Nephron progenitor cell (in vitro differentiated cells): ENCODE measurements at regions not wholly inside any gene's neighbourhood (a gene's known extent, or its start where the extent isn't known, plus 50 kb on each side); places are given as distances from the start of the nearest gene placed in this dataset.
A peak's percentile ranks its signal among the peaks of the same experiment; 100 is the strongest.
"Not testable (repeated sequence)": the region's sequence is repeated elsewhere in the genome, so short reads cannot be mapped to it uniquely, and the experiment has no call there.

ENCODE experiments used
- DNase-seq: peaks from one replicate; pipeline ENCODE4 v3.0.0; 2021
- H3K27ac Mint-ChIP-seq: 2 replicates; pipeline ENCODE4 v1.8.0; 2021; ENCODE audit warnings: mild to moderate bottlenecking, moderate library complexity, mixed read lengths
- H3K27me3 Mint-ChIP-seq: 2 replicates; pipeline ENCODE4 v1.8.0; 2021; ENCODE audit warnings: mild to moderate bottlenecking, low read depth, mixed read lengths; ENCODE audit not compliant: poor library complexity
- H3K36me3 Mint-ChIP-seq: 2 replicates; pipeline ENCODE4 v1.8.0; 2021; ENCODE audit warnings: low read depth, mixed read lengths
- H3K4me1 Mint-ChIP-seq: 2 replicates; pipeline ENCODE4 v1.8.0; 2021; ENCODE audit warnings: mixed read lengths
- H3K4me3 Mint-ChIP-seq: 2 replicates; pipeline ENCODE4 v1.8.0; 2021; ENCODE audit warnings: mild to moderate bottlenecking, moderate library complexity, mixed read lengths
- H3K9me3 Mint-ChIP-seq: 2 replicates; pipeline ENCODE4 v1.8.0; 2021; ENCODE audit warnings: mild to moderate bottlenecking, moderate library complexity, mixed read lengths
- CTCF ChIP-seq: fragments of 200-600 bp; sonication (generic); IDR thresholded peaks from 2 replicates; pipeline ENCODE4 v1.5.0; 2021; ENCODE audit warnings: antibody characterized with exemption

GRCh38 chr13:80157261-80157932 lies 183.5 kb downstream of the SPRY2 start:
- Mint-ChIP-seq H3K9me3 (peaks cover 5% of the 10 kb centered on the region), H3K36me3 (no peaks in the 10 kb centered on the region), H3K27me3 (peaks cover 3% of the 10 kb centered on the region), H3K4me3 (no peak overlapping the region), H3K27ac (no peak overlapping the region), H3K4me1 (peaks cover 5% of the 10 kb centered on the region)
- no peak for TF ChIP-seq CTCF
- no peak for DNase-seq

DNA sequence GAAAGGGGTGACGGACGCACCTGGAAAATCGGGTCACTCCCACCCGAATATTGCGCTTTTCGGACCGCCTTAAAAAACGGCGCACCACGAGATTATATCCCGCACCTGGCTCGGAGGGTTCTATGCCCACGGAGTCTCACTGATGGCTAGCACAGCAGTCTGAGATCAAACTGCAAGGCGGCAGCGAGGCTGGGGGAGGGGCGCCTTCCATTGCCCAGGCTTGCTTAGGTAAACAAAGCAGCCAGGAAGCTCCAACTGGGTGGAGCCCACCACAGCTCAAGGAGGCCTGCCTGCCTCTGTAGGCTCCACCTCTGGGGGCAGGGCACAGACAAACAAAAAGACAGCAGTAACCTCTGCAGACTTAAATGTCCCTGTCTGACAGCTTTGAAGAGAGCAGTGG lies 188.8 kb downstream of the SPRY2 start:
- not testable (repeated sequence) for DNase-seq, H3K4me3 Mint-ChIP-seq, H3K4me1 Mint-ChIP-seq, H3K27ac Mint-ChIP-seq, H3K27me3 Mint-ChIP-seq
- peaks cover 13% of the 10 kb centered on the region for H3K36me3 Mint-ChIP-seq
- peaks cover 28% of the 10 kb centered on the region for H3K9me3 Mint-ChIP-seq

DNA sequence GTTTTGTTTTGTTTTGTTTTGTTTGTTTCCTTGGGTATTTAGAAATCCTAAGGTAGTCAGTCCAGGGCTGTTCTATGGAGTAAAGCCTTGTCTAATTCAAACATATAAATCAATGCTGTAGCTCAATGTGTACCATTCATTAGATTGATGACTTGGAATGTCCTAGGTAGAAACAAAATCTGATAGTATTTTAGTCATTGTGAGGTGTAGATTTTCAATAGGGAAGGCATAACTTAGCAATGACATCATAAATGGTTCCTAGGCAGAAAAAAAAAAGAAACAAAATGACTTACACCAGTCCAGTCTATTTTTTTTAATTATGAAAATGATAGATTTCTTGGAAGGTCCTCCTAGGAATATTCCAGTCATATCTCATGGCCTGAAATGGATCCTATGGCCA lies 189.9 kb downstream of the SPRY2 start:
- Mint-ChIP-seq H3K9me3 (peaks cover 26% of the 10 kb centered on the region), H3K36me3 (peaks cover 13% of the 10 kb centered on the region), H3K4me1 (peaks cover 13% of the 10 kb centered on the region), H3K27me3 (no peaks in the 10 kb centered on the region), H3K4me3 (no peak overlapping the region), H3K27ac (no peak overlapping the region)
- TF ChIP-seq CTCF: no peak
- DNase-seq: no peak

DNA sequence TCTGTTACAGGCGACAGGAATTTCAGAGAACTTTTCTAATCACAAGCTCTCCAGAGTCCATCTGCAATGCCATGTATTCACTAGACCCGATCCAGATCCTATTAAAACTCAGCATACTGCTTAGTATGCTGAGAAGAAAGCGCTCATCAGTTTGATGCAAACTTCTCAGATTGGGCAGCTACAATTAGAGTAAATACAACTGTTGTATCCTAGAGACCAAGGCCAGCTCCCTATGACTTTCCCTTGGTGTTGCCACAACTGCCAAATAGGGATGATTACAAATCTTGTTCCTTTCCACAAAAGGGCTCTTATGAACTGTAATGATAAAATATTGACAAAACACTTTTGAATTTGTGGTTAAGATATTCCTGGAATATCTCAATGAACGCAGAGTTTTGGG lies 191.2 kb downstream of the SPRY2 start:
- H3K9me3 Mint-ChIP-seq: peaks cover 26% of the 10 kb centered on the region
- H3K36me3 Mint-ChIP-seq: peaks cover 13% of the 10 kb centered on the region
- DNase-seq: no peak
- H3K27me3 Mint-ChIP-seq: no peaks in the 10 kb centered on the region
- H3K27ac Mint-ChIP-seq: no peak overlapping the region
- no peak overlapping the region for H3K4me3 Mint-ChIP-seq
- peaks cover 20% of the 10 kb centered on the region for H3K4me1 Mint-ChIP-seq
- no peak for TF ChIP-seq CTCF

DNA sequence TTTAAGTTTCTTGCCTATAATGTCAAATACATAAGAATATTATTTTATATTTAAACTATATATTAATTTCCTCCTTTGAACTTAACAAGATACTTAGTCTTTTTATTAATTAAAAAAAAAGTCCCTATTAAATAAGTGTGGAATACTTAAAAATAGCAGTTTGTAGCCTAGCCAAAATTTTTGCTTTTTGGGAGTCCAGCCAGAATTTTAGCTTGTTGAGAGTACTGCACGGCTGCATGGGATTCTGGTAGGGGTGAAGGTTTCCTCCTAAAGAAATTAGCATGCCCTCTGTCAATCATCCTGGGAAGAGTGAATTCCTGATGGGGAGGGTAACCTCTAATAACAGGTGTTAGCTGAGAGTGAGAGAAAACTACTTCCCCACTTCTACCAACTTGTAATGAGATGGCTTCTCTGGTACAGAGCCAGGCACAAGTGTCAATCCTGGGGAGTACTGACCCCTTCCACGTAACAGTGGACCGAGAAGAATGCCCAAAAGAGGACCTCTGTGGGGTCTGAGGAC lies 195.7 kb downstream of the SPRY2 start:
- no peak for DNase-seq
- H3K4me1 Mint-ChIP-seq: peaks cover 34% of the 10 kb centered on the region
- peaks cover 15% of the 10 kb centered on the region for H3K9me3 Mint-ChIP-seq
- TF ChIP-seq CTCF: no peak
- H3K4me3 Mint-ChIP-seq: no peak overlapping the region
- no peaks in the 10 kb centered on the region for H3K27me3 Mint-ChIP-seq
- peaks cover 6% of the 10 kb centered on the region for H3K36me3 Mint-ChIP-seq
- H3K27ac Mint-ChIP-seq: no peak overlapping the region

DNA sequence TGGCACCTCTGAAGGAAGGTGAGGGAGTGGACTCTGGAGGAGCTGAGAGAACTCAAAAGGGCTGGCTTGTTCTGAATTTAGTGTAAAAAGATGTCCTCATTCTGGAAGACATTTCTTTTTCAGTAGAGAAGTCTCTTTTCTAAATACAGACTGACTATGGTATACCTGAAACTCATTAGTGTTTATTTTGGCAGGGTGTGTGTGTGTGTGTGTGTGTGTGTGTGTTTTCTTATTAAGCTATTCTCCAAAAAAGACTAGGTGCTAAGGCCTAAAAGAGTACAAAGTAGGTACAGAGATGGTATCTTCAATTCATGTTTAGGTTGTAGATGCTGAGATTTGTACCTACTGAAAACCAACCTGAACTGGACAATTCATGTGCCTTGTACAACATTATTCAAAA lies 196.4 kb downstream of the SPRY2 start:
- Mint-ChIP-seq H3K27ac (peak overlapping the region; percentile 14), H3K36me3 (peaks cover 6% of the 10 kb centered on the region), H3K27me3 (no peaks in the 10 kb centered on the region), H3K9me3 (peaks cover 15% of the 10 kb centered on the region), H3K4me3 (no peak overlapping the region), H3K4me1 (peaks cover 40% of the 10 kb centered on the region)
- TF ChIP-seq CTCF: no peak
- no peak for DNase-seq
